OCI-LY1 (cell line): ENCODE measurements at regions not wholly inside any gene's neighbourhood (a gene's known extent, or its start where the extent isn't known, plus 50 kb on each side); places are given as distances from the start of the nearest gene placed in this dataset.

Experiments used
- H2AFZ ChIP-seq: fragments of 200-600 bp; sonication (generic), shearing (Covaris generic); 2 replicates; pipeline ENCODE4 v1.6.0; 2014; ENCODE audit warnings: antibody characterized with exemption, mild to moderate bottlenecking, low read length
- H3F3A ChIP-seq: fragments of 200-600 bp; sonication (generic), shearing (Covaris generic); 2 replicates; pipeline ENCODE4 v1.6.0; 2014; ENCODE audit warnings: mild to moderate bottlenecking, antibody characterized with exemption, low read length, moderate library complexity; ENCODE audit not compliant: insufficient read depth
- H3K27ac ChIP-seq: fragments of 200-600 bp; sonication (generic); 2 replicates; pipeline ENCODE4 v1.5.1; 2014; ENCODE audit warnings: low read length, mixed run types, mild to moderate bottlenecking, low read depth; ENCODE audit not compliant: poor library complexity, severe bottlenecking
- H3K27me3 ChIP-seq: fragments of 200-600 bp; sonication (generic); 2 replicates; pipeline ENCODE4 v1.6.0; 2014; ENCODE audit warnings: antibody characterized with exemption, mild to moderate bottlenecking, low read length, moderate library complexity; ENCODE audit not compliant: insufficient read depth
- H3K36me3 ChIP-seq: fragments of 200-600 bp; sonication (generic); 2 replicates; pipeline ENCODE4 v1.6.1; 2014; ENCODE audit warnings: mild to moderate bottlenecking, antibody characterized with exemption, low read length, moderate library complexity, mixed read lengths; ENCODE audit not compliant: insufficient read depth
- H3K4me1 ChIP-seq: fragments of 200-600 bp; sonication (generic); 2 replicates; pipeline ENCODE4 v1.5.1; 2014; ENCODE audit warnings: mild to moderate bottlenecking, low read length, moderate library complexity; ENCODE audit not compliant: insufficient read depth, severe bottlenecking
- H3K4me2 ChIP-seq: fragments of 200-600 bp; sonication (generic), shearing (Covaris generic); 2 replicates; pipeline ENCODE4 v1.6.1; 2014; ENCODE audit warnings: low read length
- H3K4me3 ChIP-seq: fragments of 200-600 bp; sonication (generic); 2 replicates; pipeline ENCODE4 v1.5.1; 2014; ENCODE audit warnings: low read length, low read depth, mild to moderate bottlenecking, mixed read lengths; ENCODE audit not compliant: poor library complexity, severe bottlenecking
- H3K79me2 ChIP-seq: fragments of 200-600 bp; shearing (Covaris generic); 2 replicates; pipeline ENCODE4 v1.6.1; 2016; ENCODE audit warnings: mixed run types, low read length, mixed read lengths; ENCODE audit not compliant: insufficient read depth
- H3K9ac ChIP-seq: fragments of 200-600 bp; sonication (generic), shearing (Covaris generic); 2 replicates; pipeline ENCODE4 v1.6.1; 2014; ENCODE audit warnings: mild to moderate bottlenecking, low read length, mixed read lengths
- H3K9me2 ChIP-seq: fragments of 200-600 bp; sonication (generic), shearing (Covaris generic); 2 replicates; pipeline ENCODE4 v1.6.1; 2014; ENCODE audit warnings: low read depth, mild to moderate bottlenecking, low read length, mixed read lengths
- H3K9me3 ChIP-seq: fragments of 200-600 bp; shearing (Covaris generic); 2 replicates; pipeline ENCODE4 v1.6.1; 2014; ENCODE audit warnings: low read length, mixed read lengths
- H4K20me1 ChIP-seq: fragments of 200-600 bp; sonication (generic), shearing (Covaris generic); 2 replicates; pipeline ENCODE4 v1.6.0; 2016; ENCODE audit warnings: mild to moderate bottlenecking, low read length; ENCODE audit not compliant: insufficient read depth
- EZH2 ChIP-seq: fragments of 200-600 bp; sonication (generic), shearing (Covaris generic); IDR thresholded peaks from 2 replicates; pipeline ENCODE4 v1.8.0; 2017; ENCODE audit warnings: borderline replicate concordance, mixed run types, mild to moderate bottlenecking, antibody characterized with exemption, low read length, moderate library complexity, mixed read lengths
- TF ChIP-seq, protein P1 (sequence below): fragments of 200-600 bp; sonication (generic), shearing (Covaris generic); IDR thresholded peaks from 2 replicates; pipeline ENCODE4 v1.5.1; 2017; ENCODE audit warnings: mild to moderate bottlenecking, antibody characterized with exemption, low read length, moderate library complexity, mixed read lengths

DNA sequence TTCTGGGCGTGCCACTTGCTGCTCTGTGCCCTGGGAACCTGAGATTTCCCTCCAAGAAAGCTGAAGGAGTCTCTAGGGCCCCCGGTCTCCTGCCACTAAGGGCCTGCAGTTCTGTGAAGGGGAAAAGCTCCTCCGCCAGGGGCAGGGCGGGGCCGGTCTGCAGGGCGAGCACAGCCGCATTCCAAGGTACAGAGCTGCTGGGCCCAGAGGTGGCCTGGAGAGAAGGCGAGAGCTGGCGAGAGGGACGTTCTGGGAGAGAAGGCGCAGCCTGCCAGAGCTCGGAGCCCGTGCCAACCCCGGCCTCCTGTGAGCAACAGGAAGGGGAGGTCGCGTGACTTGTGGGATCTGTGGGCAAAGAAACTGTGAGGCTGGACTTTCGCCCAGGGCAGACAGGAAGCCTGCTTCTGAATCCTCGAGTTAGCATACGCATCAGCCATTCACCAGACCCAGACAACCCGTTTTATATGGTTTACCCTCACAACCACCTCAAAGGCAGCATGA is 500.4 kb downstream of the SHQ1 start:
- Histone ChIP-seq H3K9me2 (no peaks in the 10 kb centered on the region), H3K9ac (no peak overlapping the region), H3F3A (no peaks in the 10 kb centered on the region), H3K4me2 (no peak overlapping the region), H3K36me3 (no peaks in the 10 kb centered on the region), H3K9me3 (no peaks in the 10 kb centered on the region), H4K20me1 (no peaks in the 10 kb centered on the region), H3K27ac (no peak overlapping the region), H2AFZ (no peak overlapping the region), H3K79me2 (no peaks in the 10 kb centered on the region), H3K27me3 (peaks cover 3% of the 10 kb centered on the region; the same call in 1 of the 2 replicates), H3K4me3 (no peak overlapping the region), H3K4me1 (no peaks in the 10 kb centered on the region)
- no peak for TF ChIP-seq EZH2
- TF ChIP-seq, protein P1, sequence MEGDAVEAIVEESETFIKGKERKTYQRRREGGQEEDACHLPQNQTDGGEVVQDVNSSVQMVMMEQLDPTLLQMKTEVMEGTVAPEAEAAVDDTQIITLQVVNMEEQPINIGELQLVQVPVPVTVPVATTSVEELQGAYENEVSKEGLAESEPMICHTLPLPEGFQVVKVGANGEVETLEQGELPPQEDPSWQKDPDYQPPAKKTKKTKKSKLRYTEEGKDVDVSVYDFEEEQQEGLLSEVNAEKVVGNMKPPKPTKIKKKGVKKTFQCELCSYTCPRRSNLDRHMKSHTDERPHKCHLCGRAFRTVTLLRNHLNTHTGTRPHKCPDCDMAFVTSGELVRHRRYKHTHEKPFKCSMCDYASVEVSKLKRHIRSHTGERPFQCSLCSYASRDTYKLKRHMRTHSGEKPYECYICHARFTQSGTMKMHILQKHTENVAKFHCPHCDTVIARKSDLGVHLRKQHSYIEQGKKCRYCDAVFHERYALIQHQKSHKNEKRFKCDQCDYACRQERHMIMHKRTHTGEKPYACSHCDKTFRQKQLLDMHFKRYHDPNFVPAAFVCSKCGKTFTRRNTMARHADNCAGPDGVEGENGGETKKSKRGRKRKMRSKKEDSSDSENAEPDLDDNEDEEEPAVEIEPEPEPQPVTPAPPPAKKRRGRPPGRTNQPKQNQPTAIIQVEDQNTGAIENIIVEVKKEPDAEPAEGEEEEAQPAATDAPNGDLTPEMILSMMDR: no peak

DNA sequence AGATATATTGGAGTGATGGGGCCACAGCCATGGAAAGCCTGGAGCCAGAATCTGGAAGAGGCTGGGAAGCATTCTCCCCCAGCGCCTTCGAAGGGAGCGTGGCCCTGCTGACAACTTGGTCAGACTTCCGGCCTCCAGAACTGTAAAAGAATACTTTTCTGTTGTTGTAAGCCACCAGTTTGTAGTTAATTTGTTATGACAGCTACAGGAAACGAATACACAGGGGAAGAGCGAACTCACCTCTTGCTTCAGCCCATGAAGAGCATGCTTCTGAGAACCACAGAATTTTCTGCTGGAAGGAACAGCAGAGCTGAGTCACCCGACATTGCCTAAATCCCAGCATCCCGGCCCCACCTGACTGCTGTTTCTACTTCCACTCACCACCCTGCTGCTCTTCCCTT is 501.7 kb downstream of the SHQ1 start:
- peaks cover 3% of the 10 kb centered on the region; the same call in 1 of the 2 replicates for H3K27me3 ChIP-seq
- H3K4me2 ChIP-seq: no peak overlapping the region
- no peaks in the 10 kb centered on the region for H3K36me3 ChIP-seq
- H3K27ac ChIP-seq: no peak overlapping the region
- no peaks in the 10 kb centered on the region for H3K79me2 ChIP-seq
- no peaks in the 10 kb centered on the region for H3K4me1 ChIP-seq
- H4K20me1 ChIP-seq: no peaks in the 10 kb centered on the region
- H3F3A ChIP-seq: no peaks in the 10 kb centered on the region
- no peak overlapping the region for H3K9ac ChIP-seq
- no peaks in the 10 kb centered on the region for H3K9me3 ChIP-seq
- TF ChIP-seq EZH2: no peak
- TF ChIP-seq, protein P1: no peak
- H3K4me3 ChIP-seq: no peak overlapping the region
- H2AFZ ChIP-seq: no peak overlapping the region
- no peaks in the 10 kb centered on the region for H3K9me2 ChIP-seq

DNA sequence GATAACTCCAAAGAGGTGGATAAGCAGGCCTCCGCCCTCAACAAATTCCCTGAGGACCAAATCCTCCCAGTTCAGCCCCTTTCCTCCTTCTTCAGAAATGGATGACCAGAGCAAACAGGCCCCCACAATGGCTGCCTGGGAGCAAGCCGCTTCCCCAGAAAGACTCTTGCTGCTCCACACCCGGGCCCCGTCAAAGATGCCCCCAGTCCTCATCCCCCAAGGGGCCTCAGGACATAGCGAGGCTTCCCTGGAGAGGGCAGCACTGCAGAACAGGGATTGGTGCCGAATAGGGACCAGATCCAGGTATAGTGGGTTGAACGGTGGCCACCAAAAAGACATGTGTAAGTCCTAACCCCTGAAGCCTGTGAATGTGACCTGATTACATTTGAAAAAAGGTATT is 502.3 kb downstream of the SHQ1 start:
- H3K9me3 ChIP-seq: no peaks in the 10 kb centered on the region
- no peak overlapping the region for H2AFZ ChIP-seq
- no peaks in the 10 kb centered on the region for H4K20me1 ChIP-seq
- H3K36me3 ChIP-seq: no peaks in the 10 kb centered on the region
- H3K4me2 ChIP-seq: no peak overlapping the region
- H3F3A ChIP-seq: no peaks in the 10 kb centered on the region
- TF ChIP-seq, protein P1: no peak
- TF ChIP-seq EZH2: no peak
- H3K27ac ChIP-seq: no peak overlapping the region
- H3K27me3 ChIP-seq: no peaks in the 10 kb centered on the region; the same call in 1 of the 2 replicates
- no peaks in the 10 kb centered on the region for H3K79me2 ChIP-seq
- H3K9me2 ChIP-seq: no peaks in the 10 kb centered on the region
- no peaks in the 10 kb centered on the region for H3K4me1 ChIP-seq
- H3K9ac ChIP-seq: no peak overlapping the region
- H3K4me3 ChIP-seq: no peak overlapping the region
